ENCODE measurements at regions not wholly inside any gene's neighbourhood (a gene's known extent, or its start where the extent isn't known, plus 50 kb on each side); places are given as distances from the start of the nearest gene placed in this dataset.

DNA sequence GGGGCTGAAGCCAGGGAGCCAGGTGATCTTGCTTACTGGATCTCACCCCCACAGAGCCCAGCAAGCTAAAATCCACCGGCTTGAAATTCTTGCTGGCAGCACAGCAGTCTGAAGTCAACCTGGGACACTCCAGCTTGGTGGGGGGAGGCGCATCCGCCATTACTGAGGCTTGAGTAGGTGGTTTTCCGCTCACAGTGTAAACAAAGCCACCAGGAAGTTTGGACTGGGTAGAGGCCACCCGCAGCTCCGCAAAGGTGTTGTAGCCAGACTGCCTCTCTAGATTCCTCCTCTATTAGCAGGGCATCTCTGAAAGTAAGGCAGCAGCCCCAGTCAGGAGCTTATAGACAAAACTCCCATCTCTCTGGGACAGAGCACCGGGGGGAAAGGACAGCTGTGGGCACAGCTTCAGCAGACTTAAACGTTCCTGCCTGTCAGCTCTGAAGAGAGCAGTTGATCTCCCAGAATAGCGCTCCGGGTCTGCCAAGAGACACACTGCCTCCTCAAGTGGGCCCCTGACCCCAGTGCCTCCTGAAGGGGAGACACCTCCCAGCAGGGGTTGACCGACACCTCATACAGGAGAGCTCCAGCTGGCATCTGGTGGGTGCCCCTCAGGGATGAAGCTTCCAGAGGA is 206.3 kb upstream of the KHDRBS2 start:
- ATAC-seq (ENCODE audit: insufficient read depth, low read depth) (no peak), DNase-seq (no peak)
- no peaks in the 10 kb centered on the region for H3K4me1 ChIP-seq (ENCODE audit: insufficient read depth, low read length)
- H3K9me3 ChIP-seq (ENCODE audit: insufficient read depth, low read length, severe bottlenecking) = no peaks in the 10 kb centered on the region
- H3K36me3 ChIP-seq (ENCODE audit: insufficient read depth, low read length) = no peaks in the 10 kb centered on the region
- no peaks in the 10 kb centered on the region for H4K20me1 ChIP-seq (ENCODE audit: insufficient read depth, low read length)
- no peaks in the 10 kb centered on the region for H3K79me2 ChIP-seq (ENCODE audit: insufficient read depth, low read length)
- H3K27me3 ChIP-seq (ENCODE audit: insufficient read depth, low read length, poor library complexity) = no peaks in the 10 kb centered on the region
- no peak overlapping the region for H3K4me3 ChIP-seq (ENCODE audit: low read depth in 1 of 2, low read length in 2 of 2)
- no peak overlapping the region for H3K27ac ChIP-seq (ENCODE audit: low read length)
- no peak for TF ChIP-seq EZH2 (IDR thresholded peaks at IDR 0.05; ENCODE audit: borderline replicate concordance, low read depth, low read length, severe bottlenecking)
- TF ChIP-seq, protein P1, sequence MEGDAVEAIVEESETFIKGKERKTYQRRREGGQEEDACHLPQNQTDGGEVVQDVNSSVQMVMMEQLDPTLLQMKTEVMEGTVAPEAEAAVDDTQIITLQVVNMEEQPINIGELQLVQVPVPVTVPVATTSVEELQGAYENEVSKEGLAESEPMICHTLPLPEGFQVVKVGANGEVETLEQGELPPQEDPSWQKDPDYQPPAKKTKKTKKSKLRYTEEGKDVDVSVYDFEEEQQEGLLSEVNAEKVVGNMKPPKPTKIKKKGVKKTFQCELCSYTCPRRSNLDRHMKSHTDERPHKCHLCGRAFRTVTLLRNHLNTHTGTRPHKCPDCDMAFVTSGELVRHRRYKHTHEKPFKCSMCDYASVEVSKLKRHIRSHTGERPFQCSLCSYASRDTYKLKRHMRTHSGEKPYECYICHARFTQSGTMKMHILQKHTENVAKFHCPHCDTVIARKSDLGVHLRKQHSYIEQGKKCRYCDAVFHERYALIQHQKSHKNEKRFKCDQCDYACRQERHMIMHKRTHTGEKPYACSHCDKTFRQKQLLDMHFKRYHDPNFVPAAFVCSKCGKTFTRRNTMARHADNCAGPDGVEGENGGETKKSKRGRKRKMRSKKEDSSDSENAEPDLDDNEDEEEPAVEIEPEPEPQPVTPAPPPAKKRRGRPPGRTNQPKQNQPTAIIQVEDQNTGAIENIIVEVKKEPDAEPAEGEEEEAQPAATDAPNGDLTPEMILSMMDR (IDR thresholded peaks at IDR 0.05; ENCODE audit: borderline replicate concordance, extremely low read depth, low read length, poor library complexity, severe bottlenecking) = no peak
- no peak overlapping the region for H3K9ac ChIP-seq (ENCODE audit: low read depth, low read length)
- no peak overlapping the region for H3K4me2 ChIP-seq (ENCODE audit: insufficient read depth, low read length)
- H2AFZ ChIP-seq (ENCODE audit: low read depth, low read length) = no peak overlapping the region

DNA sequence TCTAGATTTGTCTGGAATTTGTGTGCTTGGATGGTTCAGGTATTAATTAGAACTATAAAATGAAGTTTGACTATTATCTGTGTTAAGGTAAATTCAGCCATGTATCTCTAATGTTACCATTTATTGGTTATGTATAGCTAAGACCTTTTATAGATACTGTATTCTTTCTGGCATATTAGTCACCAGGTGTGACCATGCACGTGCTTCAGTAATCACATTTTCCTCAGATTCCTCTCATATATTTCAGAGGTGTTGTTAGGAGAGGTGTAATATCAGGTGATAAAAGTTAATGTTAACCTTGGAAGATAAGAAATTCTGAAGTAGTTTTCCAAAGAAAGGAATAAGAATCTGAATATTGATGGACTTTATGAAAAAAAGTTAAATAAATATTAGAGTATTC is 194.5 kb upstream of the KHDRBS2 start:
- Histone ChIP-seq H3K9ac (ENCODE audit: low read depth, low read length) (no peak overlapping the region), H2AFZ (ENCODE audit: low read depth, low read length) (no peak overlapping the region), H3K9me3 (ENCODE audit: insufficient read depth, low read length, severe bottlenecking) (no peaks in the 10 kb centered on the region), H3K4me1 (ENCODE audit: insufficient read depth, low read length) (no peaks in the 10 kb centered on the region), H3K4me2 (ENCODE audit: insufficient read depth, low read length) (no peak overlapping the region), H3K36me3 (ENCODE audit: insufficient read depth, low read length) (no peaks in the 10 kb centered on the region), H4K20me1 (ENCODE audit: insufficient read depth, low read length) (no peaks in the 10 kb centered on the region), H3K27ac (ENCODE audit: low read length) (no peak overlapping the region), H3K79me2 (ENCODE audit: insufficient read depth, low read length) (no peaks in the 10 kb centered on the region), H3K4me3 (ENCODE audit: low read depth in 1 of 2, low read length in 2 of 2) (no peak overlapping the region), H3K27me3 (ENCODE audit: insufficient read depth, low read length, poor library complexity) (no peaks in the 10 kb centered on the region)
- ATAC-seq (ENCODE audit: insufficient read depth, low read depth) = no peak
- no peak for TF ChIP-seq EZH2 (IDR thresholded peaks at IDR 0.05; ENCODE audit: borderline replicate concordance, low read depth, low read length, severe bottlenecking)
- TF ChIP-seq, protein P1 (IDR thresholded peaks at IDR 0.05; ENCODE audit: borderline replicate concordance, extremely low read depth, low read length, poor library complexity, severe bottlenecking) = no peak
- DNase-seq = no peak

DNA sequence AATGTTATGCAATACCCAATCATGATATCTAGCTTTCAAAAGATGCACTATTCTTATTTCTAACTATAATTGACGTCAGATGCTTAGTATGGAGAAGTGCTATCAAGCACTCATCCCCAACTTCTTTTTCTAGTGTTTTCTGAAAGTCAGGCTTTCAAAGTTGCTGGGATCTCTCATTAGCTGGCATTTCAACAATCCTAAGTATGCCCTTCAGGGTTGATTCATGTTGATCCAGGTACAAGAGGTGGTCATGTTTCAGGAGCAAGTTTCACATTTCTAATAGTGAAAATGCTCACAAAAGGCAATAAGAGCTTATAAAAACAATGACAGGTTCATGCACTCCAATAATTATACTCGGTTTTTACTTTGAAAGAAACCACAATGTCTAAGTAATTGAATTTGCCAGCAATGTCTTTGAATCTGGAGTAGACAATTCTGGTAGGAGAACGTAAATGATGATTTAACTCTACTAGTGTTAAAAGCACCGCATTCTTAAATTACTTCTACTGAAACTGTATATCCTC is 193.7 kb upstream of the KHDRBS2 start:
- H3K9ac ChIP-seq (ENCODE audit: low read depth, low read length) = no peak overlapping the region
- no peaks in the 10 kb centered on the region for H3K9me3 ChIP-seq (ENCODE audit: insufficient read depth, low read length, severe bottlenecking)
- H3K27me3 ChIP-seq (ENCODE audit: insufficient read depth, low read length, poor library complexity) = no peaks in the 10 kb centered on the region
- H3K79me2 ChIP-seq (ENCODE audit: insufficient read depth, low read length) = no peaks in the 10 kb centered on the region
- H3K36me3 ChIP-seq (ENCODE audit: insufficient read depth, low read length) = no peaks in the 10 kb centered on the region
- no peak for TF ChIP-seq EZH2 (IDR thresholded peaks at IDR 0.05; ENCODE audit: borderline replicate concordance, low read depth, low read length, severe bottlenecking)
- TF ChIP-seq, protein P1 (IDR thresholded peaks at IDR 0.05; ENCODE audit: borderline replicate concordance, extremely low read depth, low read length, poor library complexity, severe bottlenecking) = no peak
- ATAC-seq (ENCODE audit: insufficient read depth, low read depth) = no peak
- DNase-seq = no peak
- no peak overlapping the region for H3K27ac ChIP-seq (ENCODE audit: low read length)
- H4K20me1 ChIP-seq (ENCODE audit: insufficient read depth, low read length) = no peaks in the 10 kb centered on the region
- H3K4me2 ChIP-seq (ENCODE audit: insufficient read depth, low read length) = no peak overlapping the region
- no peak overlapping the region for H2AFZ ChIP-seq (ENCODE audit: low read depth, low read length)
- no peak overlapping the region for H3K4me3 ChIP-seq (ENCODE audit: low read depth in 1 of 2, low read length in 2 of 2)
- H3K4me1 ChIP-seq (ENCODE audit: insufficient read depth, low read length) = no peaks in the 10 kb centered on the region

Measured in DND-41 (cell line).